DND-41 (cell line): ENCODE measurements at regions not wholly inside any gene's neighbourhood (a gene's known extent, or its start where the extent isn't known, plus 50 kb on each side); places are given as distances from the start of the nearest gene placed in this dataset.

Experiments
- CTCF ChIP-seq: IDR thresholded peaks from 2 replicates; pipeline ENCODE4 v1.5.1; 2012; ENCODE audit warnings: borderline replicate concordance, low read length, moderate library complexity, mild to moderate bottlenecking; ENCODE audit not compliant: poor library complexity, severe bottlenecking; ENCODE audit errors: extremely low read depth
- EZH2 ChIP-seq: IDR thresholded peaks from 3 replicates; pipeline ENCODE4 v1.6.1; 2012; ENCODE audit warnings: borderline replicate concordance, low read depth, mild to moderate bottlenecking, moderate library complexity, low read length, inconsistent platforms; ENCODE audit not compliant: severe bottlenecking

GRCh38 chr1:37161171-37161570 is 126.9 kb upstream of the GRIK3 start:
- TF ChIP-seq EZH2 (no peak), CTCF (no peak)
